H1 (cell line): ENCODE measurements at regions not wholly inside any gene's neighbourhood (a gene's known extent, or its start where the extent isn't known, plus 50 kb on each side); places are given as distances from the start of the nearest gene placed in this dataset.

Experiments
- TCF12 ChIP-seq: IDR thresholded peaks from 2 replicates; pipeline ENCODE4 v1.6.1; 2011; ENCODE audit warnings: low read depth, mild to moderate bottlenecking, low read length
- TF ChIP-seq, protein P1 (sequence below), 3 experiments: IDR thresholded peaks; 1 replicate in 2 of 3; 2 replicates in 1 of 3; pipeline versions ENCODE4 v1.5.1 to v1.6.1; 2011; ENCODE audit warnings: low read length in 3 of 3, mild to moderate bottlenecking in 3 of 3, inconsistent platforms in 2 of 3, low read depth in 1 of 3, moderate library complexity in 1 of 3; ENCODE audit not compliant: insufficient read depth in 1 of 3; ENCODE audit errors: control extremely low read depth in 1 of 3
- TF ChIP-seq, protein P2 (sequence below): IDR thresholded peaks from 2 replicates; pipeline ENCODE4 v1.6.1; 2011; ENCODE audit warnings: low read depth, mild to moderate bottlenecking, low read length; ENCODE audit not compliant: insufficient read depth
- TF ChIP-seq, protein P3 (sequence below): IDR thresholded peaks from 2 replicates; pipeline ENCODE4 v1.6.1; 2012; ENCODE audit warnings: inconsistent platforms

DNA sequence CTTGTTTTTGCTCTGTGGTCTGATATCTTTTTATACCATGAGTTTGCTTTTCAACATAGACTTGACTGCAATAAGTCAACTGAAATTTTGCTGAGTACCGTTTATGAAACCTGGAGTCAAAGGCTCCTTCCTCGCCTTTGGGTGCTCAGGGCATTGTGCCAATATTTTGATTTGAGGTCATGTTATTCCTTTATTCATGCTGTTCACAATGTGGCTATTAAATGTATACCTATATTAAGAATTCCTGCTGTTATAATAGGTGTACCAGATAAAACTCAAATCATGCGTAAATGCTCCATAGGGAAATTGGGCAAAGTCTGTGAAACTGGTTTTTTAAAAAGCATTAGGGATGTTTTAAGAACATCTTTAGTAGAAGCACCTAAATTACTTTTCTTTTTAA is 334.0 kb upstream of the NUDT12 start:
- TF ChIP-seq, protein P1, sequence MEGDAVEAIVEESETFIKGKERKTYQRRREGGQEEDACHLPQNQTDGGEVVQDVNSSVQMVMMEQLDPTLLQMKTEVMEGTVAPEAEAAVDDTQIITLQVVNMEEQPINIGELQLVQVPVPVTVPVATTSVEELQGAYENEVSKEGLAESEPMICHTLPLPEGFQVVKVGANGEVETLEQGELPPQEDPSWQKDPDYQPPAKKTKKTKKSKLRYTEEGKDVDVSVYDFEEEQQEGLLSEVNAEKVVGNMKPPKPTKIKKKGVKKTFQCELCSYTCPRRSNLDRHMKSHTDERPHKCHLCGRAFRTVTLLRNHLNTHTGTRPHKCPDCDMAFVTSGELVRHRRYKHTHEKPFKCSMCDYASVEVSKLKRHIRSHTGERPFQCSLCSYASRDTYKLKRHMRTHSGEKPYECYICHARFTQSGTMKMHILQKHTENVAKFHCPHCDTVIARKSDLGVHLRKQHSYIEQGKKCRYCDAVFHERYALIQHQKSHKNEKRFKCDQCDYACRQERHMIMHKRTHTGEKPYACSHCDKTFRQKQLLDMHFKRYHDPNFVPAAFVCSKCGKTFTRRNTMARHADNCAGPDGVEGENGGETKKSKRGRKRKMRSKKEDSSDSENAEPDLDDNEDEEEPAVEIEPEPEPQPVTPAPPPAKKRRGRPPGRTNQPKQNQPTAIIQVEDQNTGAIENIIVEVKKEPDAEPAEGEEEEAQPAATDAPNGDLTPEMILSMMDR (IDR thresholded peaks at IDR 0.05; ENCODE audit: control extremely low read depth in 1 of 3, insufficient read depth in 1 of 3, low read depth in 1 of 3, low read length in 3 of 3): no peak
- TF ChIP-seq, protein P2, sequence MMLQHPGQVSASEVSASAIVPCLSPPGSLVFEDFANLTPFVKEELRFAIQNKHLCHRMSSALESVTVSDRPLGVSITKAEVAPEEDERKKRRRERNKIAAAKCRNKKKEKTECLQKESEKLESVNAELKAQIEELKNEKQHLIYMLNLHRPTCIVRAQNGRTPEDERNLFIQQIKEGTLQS: no peak
- no peak for TF ChIP-seq TCF12
- TF ChIP-seq, protein P3, sequence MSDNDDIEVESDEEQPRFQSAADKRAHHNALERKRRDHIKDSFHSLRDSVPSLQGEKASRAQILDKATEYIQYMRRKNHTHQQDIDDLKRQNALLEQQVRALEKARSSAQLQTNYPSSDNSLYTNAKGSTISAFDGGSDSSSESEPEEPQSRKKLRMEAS: no peak
